HFFc6 (cell line): ENCODE measurements at regions not wholly inside any gene's neighbourhood (a gene's known extent, or its start where the extent isn't known, plus 50 kb on each side); places are given as distances from the start of the nearest gene placed in this dataset.
"Not testable (repeated sequence)": the region's sequence is repeated elsewhere in the genome, so short reads cannot be mapped to it uniquely, and the experiment has no call there.

Source experiments
- DNase-seq: peaks from one replicate; pipeline ENCODE4 v3.0.0-alpha.2; 2018
- H3K27ac Mint-ChIP-seq: 2 replicates; pipeline ENCODE4 v1.8.0; 2020; ENCODE audit warnings: mild to moderate bottlenecking, mixed read lengths
- H3K27me3 Mint-ChIP-seq: 2 replicates; pipeline ENCODE4 v1.8.0; 2021; ENCODE audit warnings: mild to moderate bottlenecking, moderate library complexity, mixed read lengths; ENCODE audit not compliant: insufficient read depth
- H3K36me3 Mint-ChIP-seq: 2 replicates; pipeline ENCODE4 v1.8.0; 2021; ENCODE audit warnings: low read depth, mixed read lengths
- H3K4me1 Mint-ChIP-seq: 2 replicates; pipeline ENCODE4 v1.8.0; 2020; ENCODE audit warnings: low read depth, mixed read lengths
- H3K4me3 Mint-ChIP-seq: 2 replicates; pipeline ENCODE4 v1.8.0; 2020; ENCODE audit warnings: mild to moderate bottlenecking, moderate library complexity, mixed read lengths
- H3K9me3 Mint-ChIP-seq: 2 replicates; pipeline ENCODE4 v1.8.0; 2020; ENCODE audit warnings: mild to moderate bottlenecking, mixed read lengths
- CTCF ChIP-seq: fragments of 200-600 bp; sonication (generic); IDR thresholded peaks from 2 replicates; pipeline ENCODE4 v1.5.0; 2021; ENCODE audit warnings: antibody characterized with exemption, mild to moderate bottlenecking

GRCh38 chr11:71367756-71368155 is 80.4 kb downstream of the DHCR7 start:
- H3K4me3 Mint-ChIP-seq: no peak overlapping the region
- no peaks in the 10 kb centered on the region for H3K36me3 Mint-ChIP-seq
- H3K27ac Mint-ChIP-seq: no peak overlapping the region
- DNase-seq: no peak
- peaks cover 12% of the 10 kb centered on the region; the same call in 1 of the 2 replicates for H3K27me3 Mint-ChIP-seq
- TF ChIP-seq CTCF: no peak
- peaks cover 9% of the 10 kb centered on the region; the same call in 1 of the 2 replicates for H3K9me3 Mint-ChIP-seq
- no peaks in the 10 kb centered on the region for H3K4me1 Mint-ChIP-seq

GRCh38 chr11:71367276-71367675 is 80.9 kb downstream of the DHCR7 start:
- H3K36me3 Mint-ChIP-seq, H3K27ac Mint-ChIP-seq, H3K4me3 Mint-ChIP-seq, DNase-seq, H3K9me3 Mint-ChIP-seq, H3K4me1 Mint-ChIP-seq: not testable (repeated sequence)
- peaks cover 12% of the 10 kb centered on the region; the same call in 1 of the 2 replicates for H3K27me3 Mint-ChIP-seq

GRCh38 chr11:71366076-71366475 is 82.1 kb downstream of the DHCR7 start:
- peaks cover 9% of the 10 kb centered on the region; the same call in 1 of the 2 replicates for H3K9me3 Mint-ChIP-seq
- no peaks in the 10 kb centered on the region for H3K4me1 Mint-ChIP-seq
- TF ChIP-seq CTCF: no peak
- H3K27ac Mint-ChIP-seq: no peak overlapping the region
- no peaks in the 10 kb centered on the region for H3K36me3 Mint-ChIP-seq
- H3K27me3 Mint-ChIP-seq: peaks cover 12% of the 10 kb centered on the region; the same call in 1 of the 2 replicates
- H3K4me3 Mint-ChIP-seq: no peak overlapping the region
- no peak for DNase-seq

GRCh38 chr11:71365626-71366025 is 82.6 kb downstream of the DHCR7 start:
- H3K27ac Mint-ChIP-seq: no peak overlapping the region
- H3K27me3 Mint-ChIP-seq: peaks cover 12% of the 10 kb centered on the region; the same call in 1 of the 2 replicates
- no peak for DNase-seq
- H3K36me3 Mint-ChIP-seq: no peaks in the 10 kb centered on the region
- no peak for TF ChIP-seq CTCF
- no peak overlapping the region for H3K4me3 Mint-ChIP-seq
- peaks cover 9% of the 10 kb centered on the region; the same call in 1 of the 2 replicates for H3K9me3 Mint-ChIP-seq
- no peaks in the 10 kb centered on the region for H3K4me1 Mint-ChIP-seq

GRCh38 chr11:71364806-71365205 is 83.4 kb downstream of the DHCR7 start:
- DNase-seq: no peak
- Mint-ChIP-seq H3K27me3 (peaks cover 12% of the 10 kb centered on the region; the same call in 1 of the 2 replicates), H3K27ac (no peak overlapping the region), H3K9me3 (peaks cover 9% of the 10 kb centered on the region; the same call in 1 of the 2 replicates), H3K4me1 (no peaks in the 10 kb centered on the region), H3K36me3 (no peaks in the 10 kb centered on the region), H3K4me3 (no peak overlapping the region)
- TF ChIP-seq CTCF: no peak

GRCh38 chr11:71364176-71364671 is 84.0 kb downstream of the DHCR7 start:
- no peak overlapping the region for H3K4me3 Mint-ChIP-seq
- no peak for DNase-seq
- no peak for TF ChIP-seq CTCF

More at GRCh38 chr11:71364176-71364671, 84.0 kb downstream of the DHCR7 start:
- Mint-ChIP-seq H3K36me3 (no peaks in the 10 kb centered on the region), H3K27ac (no peak overlapping the region), H3K4me1 (no peaks in the 10 kb centered on the region), H3K9me3 (peaks cover 9% of the 10 kb centered on the region; the same call in 1 of the 2 replicates), H3K27me3 (peaks cover 12% of the 10 kb centered on the region; the same call in 1 of the 2 replicates)
